ENCODE measurements at regions not wholly inside any gene's neighbourhood (a gene's known extent, or its start where the extent isn't known, plus 50 kb on each side); places are given as distances from the start of the nearest gene placed in this dataset.
A peak's percentile ranks its signal among the peaks of the same experiment; 100 is the strongest.
"Not testable (repeated sequence)": the region's sequence is repeated elsewhere in the genome, so short reads cannot be mapped to it uniquely, and the experiment has no call there.

- no peak for DNase-seq (ENCODE audit: low spot score)
Observed at GRCh38 chr4:12447451-12447850, 1018.8 kb upstream of the HS3ST1 start.

GRCh38 chr4:12446657-12447185 lies 1018.0 kb upstream of the HS3ST1 start:
- DNase-seq (ENCODE audit: low spot score) = no peak

GRCh38 chr4:12446256-12446655 lies 1017.6 kb upstream of the HS3ST1 start:
- no peak for DNase-seq (ENCODE audit: low spot score)

- DNase-seq (ENCODE audit: low spot score) = no peak
Observed at GRCh38 chr4:12445711-12446235, 1017.1 kb upstream of the HS3ST1 start.

- DNase-seq (ENCODE audit: low spot score) = no peak
Observed at GRCh38 chr4:12439633-12440305, 1011.1 kb upstream of the HS3ST1 start.

GRCh38 chr4:12431259-12431658 lies 1002.6 kb upstream of the HS3ST1 start:
- not testable (repeated sequence) for DNase-seq (ENCODE audit: low spot score)

GRCh38 chr4:12421364-12421763 lies 992.7 kb upstream of the HS3ST1 start:
- no peak for DNase-seq (ENCODE audit: low spot score)

GRCh38 chr4:12416755-12417154 lies 988.1 kb upstream of the HS3ST1 start:
- DNase-seq (ENCODE audit: low spot score) = no peak

- DNase-seq (ENCODE audit: low spot score) = no peak
Observed at GRCh38 chr4:12414181-12414812, 985.6 kb upstream of the HS3ST1 start.

GRCh38 chr4:12411072-12411471 lies 982.4 kb upstream of the HS3ST1 start:
- no peak for DNase-seq (ENCODE audit: low spot score)

- peak; percentile 12 for DNase-seq (ENCODE audit: low spot score)
Observed at GRCh38 chr4:12409507-12410190, 981.0 kb upstream of the HS3ST1 start.

GRCh38 chr4:12408364-12408763 lies 979.7 kb upstream of the HS3ST1 start:
- no peak for DNase-seq (ENCODE audit: low spot score)

- DNase-seq (ENCODE audit: low spot score) = no peak
Observed at GRCh38 chr4:12403175-12403574, 974.5 kb upstream of the HS3ST1 start.

GRCh38 chr4:12399781-12400180 lies 971.1 kb upstream of the HS3ST1 start:
- no peak for DNase-seq (ENCODE audit: low spot score)

- DNase-seq (ENCODE audit: low spot score) = no peak
Observed at GRCh38 chr4:12393631-12394262, 965.1 kb upstream of the HS3ST1 start.

GRCh38 chr4:12389604-12390003 lies 960.9 kb upstream of the HS3ST1 start:
- DNase-seq (ENCODE audit: low spot score) = no peak

GRCh38 chr4:12382567-12382966 lies 953.9 kb upstream of the HS3ST1 start:
- DNase-seq (ENCODE audit: low spot score) = no peak

GRCh38 chr4:12379191-12379590 lies 950.5 kb upstream of the HS3ST1 start:
- DNase-seq (ENCODE audit: low spot score) = no peak

- no peak for DNase-seq (ENCODE audit: low spot score)
Observed at GRCh38 chr4:12375805-12376204, 947.1 kb upstream of the HS3ST1 start.

GRCh38 chr4:12365869-12366268 lies 937.2 kb upstream of the HS3ST1 start:
- DNase-seq (ENCODE audit: low spot score) = not testable (repeated sequence)

- DNase-seq (ENCODE audit: low spot score) = no peak
Observed at GRCh38 chr4:12360391-12360790, 931.7 kb upstream of the HS3ST1 start.

GRCh38 chr4:12359420-12359819 lies 930.7 kb upstream of the HS3ST1 start:
- no peak for DNase-seq (ENCODE audit: low spot score)

Measured in pons (tissue), 1 donor.